ENCODE measurements at regions not wholly inside any gene's neighbourhood (a gene's known extent, or its start where the extent isn't known, plus 50 kb on each side); places are given as distances from the start of the nearest gene placed in this dataset.

DNA sequence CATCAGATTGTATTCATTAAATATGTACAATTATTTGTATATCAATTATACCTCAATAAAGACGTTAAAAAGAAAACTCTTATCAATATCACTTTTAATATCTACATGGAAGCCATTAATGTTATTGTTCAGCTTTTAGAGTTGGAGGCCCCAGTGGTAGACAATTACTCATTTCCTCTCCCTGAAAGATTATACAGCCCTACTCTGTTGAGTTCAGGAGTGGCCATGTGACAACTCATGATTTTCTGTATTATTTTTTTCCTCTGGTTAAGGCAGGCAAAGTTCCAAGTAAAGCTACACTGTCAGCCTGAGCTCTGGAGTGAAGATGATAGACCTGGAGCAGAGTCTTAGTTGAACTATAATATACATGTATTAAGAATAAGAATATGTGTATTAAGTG lies 247.9 kb upstream of the B3GALT2 start:
- DNase-seq (ENCODE audit: low spot score) = no peak

DNA sequence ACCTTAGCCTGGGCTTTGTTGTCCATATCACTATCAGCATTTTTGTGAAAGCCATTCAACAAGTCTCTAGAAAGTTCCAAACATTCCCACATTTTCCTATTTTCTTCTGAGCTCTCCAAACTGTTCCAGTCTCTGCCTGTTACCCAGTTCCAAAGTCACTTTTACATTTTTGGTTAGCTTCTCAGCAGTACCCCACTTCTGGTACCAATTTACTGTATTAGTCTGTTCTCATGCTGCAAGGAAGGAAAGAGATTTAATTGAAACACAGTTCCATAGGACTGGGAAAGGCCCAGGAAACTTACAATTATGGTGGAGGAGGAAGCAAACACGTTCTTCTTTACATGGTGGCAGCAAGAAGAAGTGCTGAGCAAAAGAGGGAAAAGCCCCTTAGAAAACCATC lies 247.2 kb upstream of the B3GALT2 start:
- no peak for DNase-seq (ENCODE audit: low spot score)

DNA sequence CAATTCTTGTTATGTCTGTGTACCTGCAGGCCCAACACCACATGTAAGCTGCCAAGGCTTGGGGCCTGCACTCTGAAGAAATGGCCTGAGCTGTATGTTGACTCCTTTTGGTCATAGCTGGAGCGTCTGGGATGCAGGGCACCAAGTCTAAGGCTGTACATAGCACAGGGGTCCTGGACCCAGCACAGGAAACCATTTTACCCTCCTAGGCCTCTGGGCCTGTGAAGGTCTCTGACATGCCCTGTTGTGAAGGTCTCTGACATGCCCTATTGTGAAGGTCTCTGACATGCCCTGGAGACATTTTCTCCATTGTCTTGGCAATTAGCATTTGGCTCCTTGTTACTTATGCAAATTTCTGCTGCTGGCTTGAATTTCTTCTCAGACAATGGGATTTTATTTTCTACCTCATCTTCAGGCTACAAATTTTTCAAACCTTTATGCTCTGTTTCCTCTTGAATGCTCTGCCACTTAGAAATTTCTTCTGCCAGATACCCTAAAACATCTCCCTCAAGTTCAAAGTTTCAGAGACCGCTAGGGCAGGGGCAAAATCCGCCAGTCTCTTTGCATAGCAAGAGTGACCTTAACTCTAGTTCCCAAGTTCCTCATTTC lies 246.7 kb upstream of the B3GALT2 start:
- no peak for DNase-seq (ENCODE audit: low spot score)

DNA sequence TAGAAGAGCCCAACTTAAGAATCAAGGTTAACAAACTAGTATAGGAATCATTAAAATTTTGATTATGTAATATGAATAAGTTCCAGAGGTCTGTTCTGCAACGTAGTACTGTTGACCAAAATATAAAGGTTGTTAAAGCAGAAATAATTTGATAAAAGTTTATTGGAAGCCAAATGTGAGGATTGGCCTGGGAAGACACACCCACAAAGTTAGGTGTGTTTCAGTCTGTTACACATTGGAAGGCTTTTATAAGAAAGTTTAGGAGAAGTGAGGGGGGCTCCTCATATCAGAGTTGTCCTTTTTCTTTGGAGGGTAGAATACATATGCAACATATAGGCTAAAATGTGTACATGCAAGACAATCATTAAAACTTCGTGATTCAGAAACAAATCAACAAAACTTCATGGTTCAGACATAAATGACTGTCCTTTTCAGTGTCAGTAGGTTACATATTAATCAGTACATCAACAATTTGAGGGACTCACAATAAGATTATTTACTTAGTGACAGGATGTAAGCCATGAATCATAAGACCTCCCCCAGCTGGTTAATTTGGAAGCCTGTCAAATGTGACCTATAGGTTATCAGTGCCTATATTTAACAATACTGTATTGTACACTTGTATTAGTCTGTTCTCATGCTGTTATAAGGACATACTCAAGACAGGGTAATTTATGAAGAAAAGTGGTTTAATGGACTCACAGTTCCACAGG lies 245.0 kb upstream of the B3GALT2 start:
- no peak for DNase-seq (ENCODE audit: low spot score)

DNA sequence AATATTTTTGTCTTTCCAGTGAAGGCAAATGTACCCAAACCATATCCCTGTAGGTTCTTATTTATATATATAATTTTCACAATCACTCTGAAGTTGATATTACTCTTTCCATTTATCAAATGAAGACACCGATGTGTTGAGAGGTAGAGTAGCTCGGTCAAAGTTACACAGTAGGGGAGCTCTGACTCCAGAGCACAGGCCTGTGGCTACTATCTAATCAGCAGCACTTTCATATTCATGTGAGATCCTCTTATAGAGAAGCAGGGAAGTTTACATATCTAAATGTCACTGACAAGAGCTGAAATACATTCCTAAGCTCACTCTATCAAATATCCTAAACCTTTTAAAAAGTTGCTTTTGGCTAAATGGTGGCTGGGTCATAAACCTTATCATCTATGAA lies 241.1 kb upstream of the B3GALT2 start:
- no peak for DNase-seq (ENCODE audit: low spot score)

DNA sequence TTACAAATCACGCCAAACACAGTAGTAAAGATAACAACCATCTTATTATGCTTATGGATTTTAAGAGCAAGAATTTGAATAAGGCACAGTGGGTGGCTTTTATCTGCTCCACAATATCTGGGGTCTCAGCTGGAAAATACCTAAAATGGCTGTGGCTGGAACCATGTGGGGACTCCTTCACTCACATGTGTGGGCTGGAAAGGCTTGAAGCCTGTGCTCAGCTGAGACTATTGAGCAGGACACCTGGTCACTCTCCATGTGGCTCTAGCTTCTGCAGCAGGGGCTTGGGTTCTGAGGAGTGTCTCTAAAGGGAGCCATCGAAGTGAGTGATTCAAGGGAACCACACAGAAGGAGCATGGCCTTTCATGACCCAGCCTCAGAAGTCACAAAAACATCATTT lies 239.6 kb upstream of the B3GALT2 start:
- no peak for DNase-seq (ENCODE audit: low spot score)

DNA sequence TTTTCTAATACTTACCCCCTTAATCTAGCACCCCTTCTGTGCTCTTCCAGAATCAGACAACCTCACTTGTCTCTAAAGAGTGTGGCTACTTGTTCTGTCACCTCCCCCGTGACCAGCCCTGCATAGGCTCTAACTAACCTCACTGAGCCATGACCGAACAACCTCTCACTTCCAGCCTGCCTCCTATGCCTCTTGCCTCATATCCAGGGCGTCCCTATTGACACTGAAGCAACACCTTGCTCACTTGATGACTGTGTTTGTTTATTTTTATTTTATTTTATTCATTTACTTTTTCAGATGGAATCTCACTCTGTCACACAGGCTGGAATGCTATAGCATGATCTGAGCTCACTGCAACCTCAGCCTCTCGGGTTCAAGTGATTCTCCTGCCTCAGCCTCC lies 235.1 kb upstream of the B3GALT2 start:
- DNase-seq (ENCODE audit: low spot score) = no peak

DNA sequence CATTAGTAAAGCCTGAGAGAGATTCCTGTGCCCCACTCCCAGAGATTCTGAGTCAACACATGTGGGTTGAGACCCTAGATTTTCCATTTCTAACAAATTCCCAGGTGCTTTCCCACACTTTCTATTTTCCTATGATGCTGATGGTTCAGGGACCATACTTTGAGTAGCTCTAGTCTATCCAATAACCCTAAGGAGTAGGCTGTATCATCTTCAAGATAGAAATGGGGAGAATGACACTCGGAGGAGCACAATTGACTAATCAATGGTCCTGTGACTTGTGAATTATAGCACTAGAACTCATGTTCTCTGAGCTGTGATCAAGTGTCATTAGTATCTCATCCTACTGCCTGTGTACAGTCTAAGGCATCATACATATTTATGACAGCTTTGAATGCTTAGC lies 232.9 kb upstream of the B3GALT2 start:
- DNase-seq (ENCODE audit: low spot score) = no peak

DNA sequence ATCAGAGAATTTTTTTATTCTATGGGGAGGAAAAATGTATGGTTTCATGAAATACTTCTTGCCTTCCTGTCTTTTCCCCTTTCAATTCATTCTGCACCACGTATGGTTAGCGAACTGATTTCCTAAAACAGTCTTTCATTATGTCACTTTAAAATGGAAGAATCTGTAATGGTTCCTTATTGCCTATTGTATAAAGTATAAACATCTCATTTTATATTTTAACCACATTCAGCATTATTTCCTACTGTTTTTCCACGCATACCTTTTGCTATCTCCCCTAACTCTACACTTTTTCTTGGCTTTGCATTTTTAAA lies 232.3 kb upstream of the B3GALT2 start:
- DNase-seq (ENCODE audit: low spot score) = no peak

DNA sequence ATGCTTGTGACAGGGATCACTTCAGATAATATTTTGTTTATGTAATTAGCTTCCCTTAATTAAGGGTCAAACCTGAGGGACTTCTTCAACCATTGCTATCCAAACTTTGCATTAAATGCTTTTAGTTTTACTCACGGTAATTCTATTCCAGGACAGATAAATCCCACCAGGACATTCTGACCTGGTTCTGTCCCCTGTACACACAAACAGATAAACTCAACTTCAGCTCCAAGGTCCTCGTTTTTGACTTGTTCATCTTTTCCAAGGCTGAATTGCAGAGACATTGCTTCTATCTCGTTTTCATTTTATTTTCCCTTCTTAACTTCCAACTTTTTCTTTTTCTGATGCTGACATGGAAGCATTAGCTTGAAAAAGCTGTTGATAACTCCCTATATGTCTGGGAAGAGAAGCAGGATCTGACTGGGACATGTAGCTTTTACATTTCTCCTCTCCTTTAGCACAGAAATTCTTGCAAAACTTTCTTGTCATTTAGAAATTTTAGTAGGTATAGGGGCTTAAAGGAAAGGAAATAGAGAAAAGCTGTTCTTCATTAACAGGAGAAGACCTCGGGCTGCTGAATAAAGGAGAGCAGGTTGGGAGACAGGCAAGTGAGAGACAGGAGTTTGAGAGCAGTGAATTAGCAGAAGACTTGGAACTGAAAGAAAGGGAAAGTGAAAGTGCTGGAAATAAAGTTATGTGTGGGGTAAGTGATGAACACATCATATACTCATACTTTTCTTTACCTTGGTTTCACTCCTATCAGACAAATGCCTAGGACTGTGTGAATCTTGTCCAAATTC lies 231.7 kb upstream of the B3GALT2 start:
- no peak for DNase-seq (ENCODE audit: low spot score)

DNA sequence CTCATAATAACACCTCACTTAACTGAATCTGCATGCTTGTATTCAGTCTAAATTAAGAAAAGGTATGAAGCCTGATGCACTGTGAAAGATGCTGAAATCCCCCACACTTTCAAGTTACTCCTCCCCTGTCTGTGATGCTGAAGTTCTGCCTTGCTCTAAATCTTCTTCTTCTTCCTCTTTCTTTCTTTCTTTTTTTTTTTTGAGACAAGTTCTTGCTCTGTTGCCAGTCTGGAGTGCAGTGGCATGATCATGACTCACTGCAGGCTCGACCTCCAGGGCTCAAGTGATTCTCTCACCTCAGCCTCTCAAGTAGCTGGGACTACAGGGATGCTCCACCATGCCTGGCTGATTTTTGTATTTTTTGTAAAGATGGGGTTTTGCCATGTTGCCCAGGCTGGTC lies 231.0 kb upstream of the B3GALT2 start:
- DNase-seq (ENCODE audit: low spot score) = no peak

DNA sequence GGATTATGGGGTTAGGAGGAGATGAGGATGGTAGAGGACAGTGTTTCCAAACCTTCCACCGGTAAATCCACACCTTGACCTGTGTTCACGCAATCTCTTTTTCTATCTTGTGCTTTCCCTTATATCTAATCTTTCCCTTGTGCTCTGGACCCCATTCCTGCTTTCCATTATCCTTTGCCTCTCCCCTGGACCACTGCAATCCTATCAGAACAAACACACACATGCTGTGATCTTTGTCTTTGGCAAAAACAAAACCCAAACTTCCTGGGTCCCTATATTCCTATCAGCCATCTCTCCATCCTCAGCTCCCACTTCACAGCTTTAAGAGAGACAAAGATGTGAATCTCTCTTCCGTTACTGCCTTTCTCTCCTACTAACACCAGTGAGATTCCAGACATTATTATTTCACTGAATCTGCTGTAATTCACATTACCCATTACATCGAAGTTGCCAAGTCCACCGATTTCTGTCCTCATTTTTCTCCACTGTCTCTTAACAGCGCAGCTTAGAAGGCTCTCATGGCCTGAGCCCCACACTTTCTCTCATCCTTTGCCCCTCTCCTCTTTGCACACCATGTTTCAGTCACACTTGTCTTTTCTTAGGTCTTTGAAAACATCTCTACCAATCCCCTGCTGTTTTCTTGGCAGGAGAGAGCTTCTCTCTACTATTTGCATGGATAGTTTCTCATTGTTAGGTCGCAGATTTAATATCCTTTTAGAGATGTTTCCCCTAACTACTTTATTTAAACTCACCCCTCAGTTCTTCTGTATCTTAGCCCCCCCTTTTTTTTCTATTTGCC lies 230.0 kb upstream of the B3GALT2 start:
- no peak for DNase-seq (ENCODE audit: low spot score)

DNA sequence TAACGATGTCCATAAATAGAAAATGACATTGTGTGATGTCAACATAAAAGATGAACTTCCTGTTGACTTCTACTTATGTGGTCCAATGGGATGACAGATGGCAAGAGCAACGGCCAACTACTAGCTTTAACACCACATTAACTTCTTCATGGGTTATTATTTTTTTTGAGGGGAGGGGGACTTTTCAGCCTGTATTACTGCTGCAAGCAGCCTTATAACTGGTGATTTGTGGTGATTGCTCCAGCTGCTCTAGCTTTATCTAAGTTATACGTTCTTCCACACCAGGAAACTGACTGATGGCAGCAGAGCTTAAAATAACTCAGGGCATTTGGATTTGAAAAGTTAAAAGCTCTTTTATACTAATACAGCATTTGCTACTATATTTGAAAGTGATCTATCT lies 228.8 kb upstream of the B3GALT2 start:
- DNase-seq (ENCODE audit: low spot score) = no peak

DNA sequence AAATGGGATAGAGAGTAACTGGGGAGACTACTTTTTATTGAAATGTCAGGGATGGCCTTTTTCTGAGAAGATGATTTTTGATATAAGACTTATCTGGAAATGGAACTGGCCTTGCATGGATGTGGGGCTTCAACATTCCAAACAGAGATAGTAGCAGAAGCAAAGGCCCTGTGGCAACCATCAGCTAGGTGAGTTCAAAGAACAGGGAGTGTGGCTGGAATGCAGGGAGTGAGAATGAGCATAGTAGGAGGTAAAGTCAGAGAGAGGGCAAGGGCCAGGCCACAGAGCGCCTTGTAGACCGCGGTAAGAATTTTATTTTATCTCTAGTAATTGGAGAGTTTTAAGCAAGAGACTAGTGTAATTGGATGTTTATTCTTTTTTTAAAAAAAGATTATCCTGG lies 227.0 kb upstream of the B3GALT2 start:
- no peak for DNase-seq (ENCODE audit: low spot score)

DNA sequence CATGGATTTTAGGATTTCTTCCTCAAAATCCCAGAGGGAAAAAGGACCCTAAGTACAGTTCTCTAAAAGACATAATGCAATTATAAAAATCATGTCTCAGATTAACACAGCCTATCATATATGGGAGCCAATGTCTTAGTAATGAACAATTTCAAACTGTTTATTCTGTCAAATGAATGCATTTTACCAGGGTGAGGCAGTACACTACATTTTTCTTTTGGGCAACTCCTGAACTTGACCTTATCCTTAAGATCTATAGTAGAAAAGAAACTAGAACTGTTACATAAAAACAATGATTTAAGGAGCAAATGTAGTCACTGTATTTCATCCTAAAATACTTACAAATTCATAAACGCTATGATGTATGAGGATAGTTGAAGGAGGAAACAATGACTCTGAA lies 226.3 kb upstream of the B3GALT2 start:
- DNase-seq (ENCODE audit: low spot score) = no peak

DNA sequence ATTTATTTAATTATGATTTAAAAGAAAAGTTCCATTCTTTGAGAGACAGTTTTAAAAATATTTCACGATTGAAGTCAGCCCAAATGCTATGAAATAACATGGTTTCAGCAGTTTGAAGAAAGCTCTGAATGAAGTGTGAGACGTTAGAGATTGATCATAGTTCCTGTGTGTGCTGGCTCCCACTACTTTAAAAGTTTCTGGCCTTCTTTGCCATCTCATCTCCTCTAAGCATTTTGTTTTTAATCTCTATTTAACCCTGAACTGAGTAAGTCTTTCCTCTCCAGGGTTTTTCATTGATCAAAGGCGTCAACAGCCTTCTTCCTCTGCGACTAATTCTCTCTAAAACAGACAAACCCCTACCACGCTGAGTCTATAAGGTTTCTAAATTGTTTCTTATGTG lies 225.3 kb upstream of the B3GALT2 start:
- no peak for DNase-seq (ENCODE audit: low spot score)

DNA sequence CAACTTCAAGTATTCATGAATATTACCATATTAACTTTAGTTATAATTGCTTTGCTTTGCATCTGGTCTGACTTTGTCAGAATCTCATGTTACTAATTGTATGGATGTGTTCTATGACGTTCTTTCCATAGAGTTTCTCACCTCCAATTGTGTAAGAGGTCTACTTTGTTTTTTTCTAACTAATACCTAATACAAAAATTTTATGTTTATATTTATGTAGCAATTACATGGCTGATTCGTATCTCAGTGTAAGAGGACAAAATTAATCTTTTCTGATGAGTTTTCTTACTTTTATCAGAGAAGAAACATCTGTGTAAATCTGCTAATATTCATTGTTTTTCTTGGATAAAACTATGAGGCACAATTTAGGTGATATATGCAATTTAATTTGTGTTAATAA lies 224.8 kb upstream of the B3GALT2 start:
- DNase-seq (ENCODE audit: low spot score) = no peak

DNA sequence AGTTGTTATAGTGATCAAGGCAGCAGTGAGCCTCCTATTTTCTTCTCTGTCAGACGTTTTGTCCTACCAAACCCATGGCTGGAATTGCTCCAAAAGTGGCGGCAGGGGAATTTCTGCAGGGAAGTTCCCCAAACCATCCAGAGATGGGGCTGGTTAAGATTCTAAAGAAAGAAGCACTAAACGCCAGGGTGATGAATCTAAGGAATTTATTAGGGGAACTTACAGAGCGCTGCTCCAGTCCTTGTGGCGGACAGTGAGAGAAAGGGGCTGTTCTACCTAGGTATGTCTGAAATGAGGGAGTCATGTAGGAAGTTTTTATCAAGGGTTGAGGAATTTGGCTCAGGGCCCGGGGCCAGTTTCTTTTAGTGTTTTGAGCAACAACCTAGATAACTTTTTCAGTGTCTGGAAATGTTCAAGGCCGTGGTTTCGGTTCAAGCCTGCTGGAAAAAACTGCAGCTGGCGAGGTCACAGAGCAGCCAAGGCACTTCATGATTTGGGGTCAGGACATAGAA lies 222.4 kb upstream of the B3GALT2 start:
- no peak for DNase-seq (ENCODE audit: low spot score)

DNA sequence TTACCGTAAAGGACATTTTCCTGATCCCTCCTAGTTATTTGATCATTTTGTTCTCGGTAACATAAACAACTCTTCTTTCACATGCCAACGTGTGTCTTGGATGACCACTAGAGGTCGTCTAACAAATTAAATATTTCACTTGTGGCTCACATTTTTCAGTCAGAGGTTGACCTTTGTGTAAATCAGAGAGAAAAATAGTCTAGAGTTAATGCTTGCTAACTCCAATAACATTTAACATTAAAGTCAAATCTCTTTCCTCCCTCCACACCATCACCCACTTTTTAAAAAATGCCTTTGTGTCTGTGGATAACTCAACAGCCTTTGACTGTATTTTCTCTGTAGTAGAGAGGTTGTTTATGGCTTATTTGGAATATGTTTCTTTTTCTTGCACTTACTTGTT lies 220.5 kb upstream of the B3GALT2 start:
- no peak for DNase-seq (ENCODE audit: low spot score)

DNA sequence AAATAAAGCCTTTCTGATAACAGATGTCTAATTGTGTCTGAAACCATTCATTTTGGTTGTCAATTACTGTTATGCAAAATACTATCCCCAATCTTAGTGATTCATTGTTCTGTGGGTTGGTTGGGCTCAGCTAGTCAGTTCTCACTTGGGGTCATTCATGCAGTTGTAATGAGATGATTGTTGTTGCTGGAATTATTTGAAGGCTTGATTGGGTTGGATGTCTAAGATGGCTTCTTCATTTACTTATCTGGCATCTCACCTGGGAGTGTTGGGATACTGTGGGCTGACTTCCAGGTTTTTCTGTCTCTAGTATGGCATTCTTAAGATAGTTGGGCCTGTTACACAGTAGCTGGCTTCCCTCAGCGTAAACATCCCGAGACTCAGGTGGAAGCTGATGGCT lies 217.8 kb upstream of the B3GALT2 start:
- no peak for DNase-seq (ENCODE audit: low spot score)

DNA sequence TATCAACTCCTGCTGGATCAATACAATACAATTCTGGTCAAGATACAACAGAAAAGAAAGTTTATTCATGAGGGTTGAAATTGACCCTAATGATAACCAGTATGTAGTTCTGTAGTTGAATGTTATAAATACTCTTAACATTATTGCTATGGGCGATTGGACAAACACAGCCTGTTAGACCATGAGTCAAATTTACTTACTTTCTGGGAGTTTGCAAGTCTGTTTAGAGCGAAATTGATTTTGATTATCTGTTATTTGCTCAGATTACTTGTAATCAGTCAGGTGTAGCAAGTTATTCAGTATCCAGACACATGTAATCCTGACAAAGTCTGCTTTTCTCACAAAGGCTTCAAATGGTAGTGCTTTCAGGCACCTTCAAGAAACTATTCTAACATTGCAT lies 216.6 kb upstream of the B3GALT2 start:
- no peak for DNase-seq (ENCODE audit: low spot score)

DNA sequence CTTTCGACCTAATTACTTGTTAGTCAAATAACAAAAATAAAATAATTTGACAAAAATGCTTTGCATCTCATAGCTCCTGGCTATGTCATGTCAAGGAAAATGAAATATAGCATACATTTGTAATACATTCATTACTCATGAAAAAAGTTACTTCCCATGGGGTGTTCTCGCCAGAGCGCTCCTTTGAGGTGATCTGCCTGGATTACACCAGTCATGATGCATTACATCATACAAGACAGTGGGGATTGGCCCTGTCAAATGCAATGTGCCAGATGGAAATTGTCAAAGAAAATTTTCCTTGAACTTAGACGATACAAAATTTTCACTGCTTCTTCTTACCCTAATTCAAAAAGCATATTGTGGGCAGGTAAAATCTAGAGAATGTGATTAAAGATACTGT lies 215.6 kb upstream of the B3GALT2 start:
- DNase-seq (ENCODE audit: low spot score) = no peak

DNA sequence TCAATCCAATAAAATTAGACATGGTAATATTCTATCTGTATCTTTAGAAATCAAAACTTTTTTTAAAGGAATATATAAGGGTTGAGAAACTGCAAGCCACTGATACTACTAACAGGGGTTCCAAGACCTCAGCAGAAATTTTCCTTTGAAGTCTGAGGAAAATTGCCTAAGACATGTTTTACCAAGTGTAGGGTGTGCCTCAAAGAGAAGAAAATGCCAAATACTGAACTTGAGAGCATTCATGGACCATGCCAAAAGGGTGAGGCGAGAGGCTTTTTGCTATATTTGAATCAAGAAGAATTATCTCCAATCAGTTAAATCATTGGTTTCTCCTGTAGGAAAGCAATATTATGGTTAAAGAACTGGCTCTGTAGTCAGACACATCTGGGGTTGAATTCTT lies 207.9 kb upstream of the B3GALT2 start:
- no peak for DNase-seq (ENCODE audit: low spot score)
